ENCODE measurements at regions not wholly inside any gene's neighbourhood (a gene's known extent, or its start where the extent isn't known, plus 50 kb on each side); places are given as distances from the start of the nearest gene placed in this dataset.

- no peak for TF ChIP-seq CTCF (IDR thresholded peaks at IDR 0.05)
- TF ChIP-seq POLR2A (IDR thresholded peaks at IDR 0.05): no peak
Measured at GRCh38 chr5:133801955-133802751, 166.3 kb downstream of the C5orf15 start.

All from adrenal gland (tissue), 5 donors.